ENCODE measurements at regions not wholly inside any gene's neighbourhood (a gene's known extent, or its start where the extent isn't known, plus 50 kb on each side); places are given as distances from the start of the nearest gene placed in this dataset.

DNA sequence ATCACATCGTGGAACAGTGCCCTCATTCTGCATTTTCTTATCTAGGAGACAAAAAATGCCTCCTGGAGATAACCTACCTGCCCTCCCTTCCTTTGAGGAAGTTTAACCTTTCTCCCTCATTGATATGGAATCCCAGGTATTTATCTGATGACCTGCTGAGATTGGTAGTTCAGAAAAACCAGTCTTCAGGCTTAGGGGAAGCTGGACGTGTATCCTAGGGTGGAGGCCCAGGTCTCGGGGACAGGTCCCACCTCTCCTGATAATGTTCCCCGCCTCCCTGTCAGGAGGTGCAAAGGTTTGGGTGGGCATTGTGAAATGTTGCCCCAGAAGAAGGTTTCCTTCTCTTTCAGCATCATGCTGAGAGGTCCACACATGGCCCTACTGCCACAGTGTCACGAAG is 186.9 kb upstream of the NAV2 start:
- TF ChIP-seq, protein P1, sequence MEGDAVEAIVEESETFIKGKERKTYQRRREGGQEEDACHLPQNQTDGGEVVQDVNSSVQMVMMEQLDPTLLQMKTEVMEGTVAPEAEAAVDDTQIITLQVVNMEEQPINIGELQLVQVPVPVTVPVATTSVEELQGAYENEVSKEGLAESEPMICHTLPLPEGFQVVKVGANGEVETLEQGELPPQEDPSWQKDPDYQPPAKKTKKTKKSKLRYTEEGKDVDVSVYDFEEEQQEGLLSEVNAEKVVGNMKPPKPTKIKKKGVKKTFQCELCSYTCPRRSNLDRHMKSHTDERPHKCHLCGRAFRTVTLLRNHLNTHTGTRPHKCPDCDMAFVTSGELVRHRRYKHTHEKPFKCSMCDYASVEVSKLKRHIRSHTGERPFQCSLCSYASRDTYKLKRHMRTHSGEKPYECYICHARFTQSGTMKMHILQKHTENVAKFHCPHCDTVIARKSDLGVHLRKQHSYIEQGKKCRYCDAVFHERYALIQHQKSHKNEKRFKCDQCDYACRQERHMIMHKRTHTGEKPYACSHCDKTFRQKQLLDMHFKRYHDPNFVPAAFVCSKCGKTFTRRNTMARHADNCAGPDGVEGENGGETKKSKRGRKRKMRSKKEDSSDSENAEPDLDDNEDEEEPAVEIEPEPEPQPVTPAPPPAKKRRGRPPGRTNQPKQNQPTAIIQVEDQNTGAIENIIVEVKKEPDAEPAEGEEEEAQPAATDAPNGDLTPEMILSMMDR (IDR thresholded peaks at IDR 0.05; ENCODE audit: low read depth, low read length): no peak
- TF ChIP-seq POLR2A (IDR thresholded peaks at IDR 0.05; ENCODE audit: extremely low read depth, insufficient read length) (no peak), MYC (IDR thresholded peaks at IDR 0.05; ENCODE audit: low read depth, low read length) (no peak)
- TF ChIP-seq, protein P2, sequence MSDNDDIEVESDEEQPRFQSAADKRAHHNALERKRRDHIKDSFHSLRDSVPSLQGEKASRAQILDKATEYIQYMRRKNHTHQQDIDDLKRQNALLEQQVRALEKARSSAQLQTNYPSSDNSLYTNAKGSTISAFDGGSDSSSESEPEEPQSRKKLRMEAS (IDR thresholded peaks at IDR 0.05; ENCODE audit: low read depth, low read length): no peak
- DNase-seq (ENCODE audit: low read depth): no peak
- H3K4me3 ChIP-seq (ENCODE audit: low read depth, low read length): no peak overlapping the region

DNA sequence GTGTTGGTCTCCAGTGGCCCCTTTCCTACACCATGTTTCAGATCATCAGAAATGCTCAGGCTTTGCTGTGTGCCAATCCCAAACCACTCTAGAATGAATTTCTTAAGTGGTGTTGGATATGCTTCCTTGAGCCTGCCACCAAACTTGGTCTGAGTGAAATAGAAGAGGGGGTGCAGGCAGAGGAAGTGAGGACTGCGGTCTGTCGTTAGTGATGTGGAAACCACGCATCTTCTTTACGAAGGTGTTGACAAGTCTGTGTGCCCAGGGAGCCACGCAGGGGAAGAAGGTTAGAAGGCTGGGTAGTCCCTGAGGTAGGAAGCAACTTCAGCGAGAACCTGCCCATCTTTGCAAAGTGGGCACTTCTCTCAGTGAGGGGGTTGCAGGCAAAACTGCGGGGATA is 187.4 kb upstream of the NAV2 start:
- TF ChIP-seq MYC (IDR thresholded peaks at IDR 0.05; ENCODE audit: low read depth, low read length): no peak
- TF ChIP-seq, protein P2 (IDR thresholded peaks at IDR 0.05; ENCODE audit: low read depth, low read length): no peak
- TF ChIP-seq, protein P1 (IDR thresholded peaks at IDR 0.05; ENCODE audit: low read depth, low read length): no peak
- peak; percentile 11 for DNase-seq (ENCODE audit: low read depth)
- no peak overlapping the region for H3K4me3 ChIP-seq (ENCODE audit: low read depth, low read length)

DNA sequence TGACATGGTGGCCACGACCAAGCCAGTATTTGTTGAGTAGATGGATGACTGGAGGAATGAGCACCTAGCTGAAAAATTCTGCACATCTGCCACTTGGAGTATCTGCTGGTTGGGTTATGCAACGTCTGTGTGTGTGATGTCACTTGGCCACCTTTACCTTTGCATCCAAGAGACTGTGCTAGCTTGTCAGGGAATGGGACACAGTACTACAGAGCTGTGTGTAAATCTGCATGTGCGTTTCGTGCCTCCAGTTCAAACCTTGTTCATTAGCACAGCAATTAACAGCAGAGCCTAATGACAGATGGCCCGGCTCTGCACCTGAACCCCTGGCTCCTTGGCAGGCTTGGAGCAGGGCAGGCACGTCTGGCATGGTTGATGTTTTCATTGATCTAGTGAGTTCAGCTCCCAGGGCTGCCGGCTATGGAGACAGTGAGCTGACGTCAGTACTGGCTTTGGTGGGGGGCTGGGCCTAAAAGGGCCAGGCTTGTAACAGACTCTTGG is 188.4 kb upstream of the NAV2 start:
- no peak for DNase-seq (ENCODE audit: low read depth)
- TF ChIP-seq POLR2A (IDR thresholded peaks at IDR 0.05; ENCODE audit: extremely low read depth, insufficient read length) (no peak), MYC (IDR thresholded peaks at IDR 0.05; ENCODE audit: low read depth, low read length) (no peak)
- TF ChIP-seq, protein P2 (IDR thresholded peaks at IDR 0.05; ENCODE audit: low read depth, low read length): no peak
- TF ChIP-seq, protein P1 (IDR thresholded peaks at IDR 0.05; ENCODE audit: low read depth, low read length): no peak
- H3K4me3 ChIP-seq (ENCODE audit: low read depth, low read length): no peak overlapping the region

DNA sequence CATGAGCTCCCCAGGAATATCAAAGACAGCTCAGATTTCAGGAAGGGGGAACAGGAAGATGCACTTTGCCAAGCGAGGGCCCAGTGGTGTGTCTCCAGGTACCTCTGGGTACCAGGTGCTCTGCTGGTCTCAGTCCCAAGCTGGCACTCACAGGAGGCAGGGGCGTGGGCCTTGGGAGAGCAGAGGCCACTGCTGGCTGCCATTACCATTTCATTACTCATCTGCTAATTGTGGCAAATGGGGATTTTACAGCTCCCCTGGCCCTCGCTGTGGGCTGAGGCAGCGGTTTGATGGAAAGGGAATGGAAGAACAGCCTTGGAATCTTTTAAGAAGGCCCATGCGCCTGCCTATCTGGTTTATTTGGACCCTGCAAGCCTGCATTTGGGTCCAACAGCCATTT is 192.0 kb upstream of the NAV2 start:
- TF ChIP-seq POLR2A (IDR thresholded peaks at IDR 0.05; ENCODE audit: extremely low read depth, insufficient read length) (no peak), MYC (IDR thresholded peaks at IDR 0.05; ENCODE audit: low read depth, low read length) (no peak)
- TF ChIP-seq, protein P1 (IDR thresholded peaks at IDR 0.05; ENCODE audit: low read depth, low read length): no peak
- TF ChIP-seq, protein P2 (IDR thresholded peaks at IDR 0.05; ENCODE audit: low read depth, low read length): no peak
- H3K4me3 ChIP-seq (ENCODE audit: low read depth, low read length): no peak overlapping the region
- no peak for DNase-seq (ENCODE audit: low read depth)

DNA sequence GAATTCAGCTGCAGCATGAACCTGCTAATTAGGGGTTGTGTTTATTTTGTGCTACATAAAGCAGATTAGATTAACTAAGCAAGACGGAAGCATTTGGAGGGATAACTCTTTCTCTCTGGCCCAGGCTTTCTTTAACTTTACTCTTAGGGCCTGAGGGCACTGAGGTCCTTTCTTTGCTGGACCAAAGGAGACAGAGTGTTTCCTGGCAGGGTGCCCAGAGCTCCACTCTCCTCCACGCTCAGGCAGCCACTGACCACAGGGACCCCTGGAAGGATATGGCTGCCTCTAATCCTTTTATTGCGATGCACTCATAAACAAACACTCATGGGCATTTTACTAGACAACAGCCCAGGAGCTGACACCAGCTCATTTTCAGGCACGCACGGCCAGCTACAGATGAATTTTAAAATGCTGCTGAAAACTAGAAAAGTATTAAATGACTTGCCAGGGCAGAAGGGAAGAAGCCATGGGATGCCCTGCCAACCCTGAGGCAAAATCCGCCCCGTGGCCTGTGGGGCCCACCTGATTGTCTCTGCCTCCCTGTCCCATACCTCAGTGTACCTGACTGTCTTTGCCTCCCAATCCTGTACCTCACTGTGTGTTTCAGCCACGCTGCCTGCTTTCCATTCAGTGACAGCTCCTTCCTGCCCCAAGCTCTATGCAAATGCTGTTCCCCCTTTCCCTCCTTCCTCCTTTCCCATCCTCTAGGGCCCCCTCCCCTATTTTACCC is 192.6 kb upstream of the NAV2 start:
- H3K4me3 ChIP-seq (ENCODE audit: low read depth, low read length): no peak overlapping the region
- no peak for DNase-seq (ENCODE audit: low read depth)
- TF ChIP-seq POLR2A (IDR thresholded peaks at IDR 0.05; ENCODE audit: extremely low read depth, insufficient read length) (no peak), MYC (IDR thresholded peaks at IDR 0.05; ENCODE audit: low read depth, low read length) (no peak)
- TF ChIP-seq, protein P1 (IDR thresholded peaks at IDR 0.05; ENCODE audit: low read depth, low read length): no peak
- TF ChIP-seq, protein P2 (IDR thresholded peaks at IDR 0.05; ENCODE audit: low read depth, low read length): no peak

Measured in NB4 (cell line).